DND-41 (cell line): ENCODE measurements at regions not wholly inside any gene's neighbourhood (a gene's known extent, or its start where the extent isn't known, plus 50 kb on each side); places are given as distances from the start of the nearest gene placed in this dataset.

Source experiments
- ATAC-seq: fragments of 200-7000 bp; cut with Tn5 transposase; 3 replicates; pipeline ENCODE4 v1.9.1; 2021; ENCODE audit warnings: low read depth; ENCODE audit not compliant: insufficient read depth
- DNase-seq: peaks from one replicate; pipeline ENCODE4 v3.0.0-alpha.2; 2020
- H2AFZ ChIP-seq: 2 replicates; pipeline ENCODE4 v1.6.0; 2012; ENCODE audit warnings: low read depth, low read length
- H3K27ac ChIP-seq: 2 replicates; pipeline ENCODE4 v1.5.1; 2012; ENCODE audit warnings: low read length, inconsistent platforms
- H3K27me3 ChIP-seq: fragments of 200-600 bp; sonication (generic); 2 replicates; pipeline ENCODE4 v1.6.0; 2012; ENCODE audit warnings: low read length, mild to moderate bottlenecking, inconsistent platforms; ENCODE audit not compliant: insufficient read depth, poor library complexity
- H3K36me3 ChIP-seq: 2 replicates; pipeline ENCODE4 v1.5.1; 2012; ENCODE audit warnings: low read length, inconsistent platforms; ENCODE audit not compliant: insufficient read depth
- H3K4me1 ChIP-seq: 2 replicates; pipeline ENCODE4 v1.5.1; 2012; ENCODE audit warnings: mild to moderate bottlenecking, low read length; ENCODE audit not compliant: insufficient read depth
- H3K4me2 ChIP-seq: 2 replicates; pipeline ENCODE4 v1.6.0; 2012; ENCODE audit warnings: mild to moderate bottlenecking, moderate library complexity, low read length, inconsistent platforms; ENCODE audit not compliant: insufficient read depth
- H3K4me3 ChIP-seq, 2 experiments: fragments of 200-600 bp in 1 of 2; shearing (Covaris generic) in 1 of 2; 2 replicates each; pipeline ENCODE4 v1.5.1; 2012 to 2016; ENCODE audit warnings: inconsistent platforms in 2 of 2, low read length in 2 of 2, mild to moderate bottlenecking in 2 of 2, low read depth in 1 of 2, moderate library complexity in 1 of 2
- H3K79me2 ChIP-seq: 2 replicates; pipeline ENCODE4 v1.6.0; 2012; ENCODE audit warnings: low read length, inconsistent platforms; ENCODE audit not compliant: insufficient read depth
- H3K9ac ChIP-seq: 2 replicates; pipeline ENCODE4 v1.6.0; 2012; ENCODE audit warnings: low read depth, mild to moderate bottlenecking, inconsistent platforms, low read length, moderate library complexity
- H3K9me3 ChIP-seq: 2 replicates; pipeline ENCODE4 v1.5.1; 2012; ENCODE audit warnings: low read length, moderate library complexity, mild to moderate bottlenecking, inconsistent platforms; ENCODE audit not compliant: insufficient read depth, severe bottlenecking
- H4K20me1 ChIP-seq: 2 replicates; pipeline ENCODE4 v1.6.0; 2012; ENCODE audit warnings: low read length; ENCODE audit not compliant: insufficient read depth
- CTCF ChIP-seq: IDR thresholded peaks from 2 replicates; pipeline ENCODE4 v1.5.1; 2012; ENCODE audit warnings: borderline replicate concordance, low read length, moderate library complexity, mild to moderate bottlenecking; ENCODE audit not compliant: poor library complexity, severe bottlenecking; ENCODE audit errors: extremely low read depth
- EZH2 ChIP-seq: IDR thresholded peaks from 3 replicates; pipeline ENCODE4 v1.6.1; 2012; ENCODE audit warnings: borderline replicate concordance, low read depth, mild to moderate bottlenecking, moderate library complexity, low read length, inconsistent platforms; ENCODE audit not compliant: severe bottlenecking

DNA sequence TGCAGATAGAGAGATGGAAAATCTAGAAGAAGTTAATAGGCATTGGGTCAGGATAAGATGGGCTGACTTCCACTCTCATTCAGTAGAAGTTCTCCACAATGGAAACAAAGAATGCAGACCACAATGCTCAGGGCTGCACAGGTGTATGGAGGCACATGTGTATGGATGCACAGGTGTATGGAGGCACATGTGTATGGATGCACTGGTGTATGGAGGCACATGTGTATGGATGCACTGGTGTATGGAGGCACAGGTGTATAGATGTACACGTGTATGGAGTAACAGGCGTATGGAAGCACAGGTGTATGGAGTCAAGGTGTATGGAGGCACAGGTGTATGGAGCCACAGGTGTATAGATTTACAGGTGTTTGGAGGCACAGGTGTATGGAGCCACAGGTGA, 285.7 kb upstream of the PPP2R2D start:
- Histone ChIP-seq H3K4me2 (no peak overlapping the region), H3K27ac (no peak overlapping the region), H3K79me2 (no peaks in the 10 kb centered on the region), H3K9me3 (no peaks in the 10 kb centered on the region), H3K4me3 (no peak overlapping the region), H3K36me3 (no peaks in the 10 kb centered on the region), H4K20me1 (no peaks in the 10 kb centered on the region), H3K27me3 (no peaks in the 10 kb centered on the region), H3K9ac (no peak overlapping the region), H2AFZ (no peak overlapping the region), H3K4me1 (no peaks in the 10 kb centered on the region)
- DNase-seq (no peak), ATAC-seq (no peak)
- no peak for TF ChIP-seq EZH2
- TF ChIP-seq CTCF = no peak

DNA sequence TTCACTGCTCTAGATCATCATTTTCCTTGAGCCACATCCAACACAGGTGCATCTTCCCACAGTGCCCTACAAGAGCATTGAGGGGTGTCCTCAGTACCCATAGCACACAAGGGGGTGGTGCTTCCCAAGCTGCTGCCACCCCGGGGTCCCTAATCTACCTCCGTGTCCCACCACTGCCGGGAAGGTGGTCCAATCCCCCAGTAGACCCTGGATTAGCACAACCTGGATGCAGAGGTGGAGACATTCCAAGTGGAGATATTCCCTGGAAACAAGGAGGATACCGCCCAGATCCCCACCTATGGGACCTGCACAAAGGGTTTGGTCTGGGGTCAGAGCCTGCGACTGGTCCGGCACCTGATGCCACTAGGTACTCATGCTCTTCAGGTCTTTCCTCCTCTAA, 284.8 kb upstream of the PPP2R2D start:
- DNase-seq (no peak), ATAC-seq (no peak)
- no peak overlapping the region for H3K9ac ChIP-seq
- H3K36me3 ChIP-seq = no peaks in the 10 kb centered on the region
- H3K4me1 ChIP-seq = no peaks in the 10 kb centered on the region
- H3K27ac ChIP-seq = no peak overlapping the region
- no peak overlapping the region for H2AFZ ChIP-seq
- H3K9me3 ChIP-seq = no peaks in the 10 kb centered on the region
- H3K4me2 ChIP-seq = no peak overlapping the region
- no peak overlapping the region for H3K4me3 ChIP-seq
- no peaks in the 10 kb centered on the region for H3K79me2 ChIP-seq
- no peaks in the 10 kb centered on the region for H4K20me1 ChIP-seq
- TF ChIP-seq EZH2 (no peak), CTCF (no peak)
- H3K27me3 ChIP-seq = no peaks in the 10 kb centered on the region

- DNase-seq = no peak
- H3K9ac ChIP-seq = no peak overlapping the region
- no peak for ATAC-seq
Measured at GRCh38 chr10:131617113-131617858, 283.5 kb upstream of the PPP2R2D start.

More at GRCh38 chr10:131617113-131617858, 283.5 kb upstream of the PPP2R2D start:
- Histone ChIP-seq H3K36me3 (no peaks in the 10 kb centered on the region), H2AFZ (no peak overlapping the region), H3K4me2 (no peak overlapping the region), H4K20me1 (no peaks in the 10 kb centered on the region), H3K4me3 (no peak overlapping the region), H3K9me3 (no peaks in the 10 kb centered on the region), H3K27me3 (no peaks in the 10 kb centered on the region), H3K27ac (no peak overlapping the region), H3K79me2 (no peaks in the 10 kb centered on the region), H3K4me1 (no peaks in the 10 kb centered on the region)
- no peak for TF ChIP-seq EZH2
- TF ChIP-seq CTCF = no peak
